B cell (primary cell): ENCODE measurements at regions not wholly inside any gene's neighbourhood (a gene's known extent, or its start where the extent isn't known, plus 50 kb on each side); places are given as distances from the start of the nearest gene placed in this dataset.

Experiments used
- CTCF ChIP-seq: fragments of 200-600 bp; IDR thresholded peaks from one replicate; pipeline ENCODE4 v1.8.0; 2022; ENCODE audit warnings: antibody characterized with exemption, mild to moderate bottlenecking
- EZH2 ChIP-seq: IDR thresholded peaks from 2 replicates; pipeline ENCODE4 v1.6.1; 2012; ENCODE audit warnings: borderline replicate concordance, low read depth, mild to moderate bottlenecking, moderate library complexity, low read length; ENCODE audit not compliant: insufficient read depth, poor library complexity, severe bottlenecking

- TF ChIP-seq CTCF (no peak), EZH2 (no peak)
These were observed 103.5 kb upstream of the C5orf63 start for GRCh38 chr5:127176769-127177168.
